ENCODE measurements at regions not wholly inside any gene's neighbourhood (a gene's known extent, or its start where the extent isn't known, plus 50 kb on each side); places are given as distances from the start of the nearest gene placed in this dataset.

- TF ChIP-seq POLR2AphosphoS5 (IDR thresholded peaks at IDR 0.05): no peak
- no peak for TF ChIP-seq CTCF (IDR thresholded peaks at IDR 0.05)
- no peak for TF ChIP-seq POLR2A (IDR thresholded peaks at IDR 0.05)
Measured at GRCh38 chr20:39600156-39600555, 638.0 kb downstream of the DHX35 start.
